ENCODE measurements at regions not wholly inside any gene's neighbourhood (a gene's known extent, or its start where the extent isn't known, plus 50 kb on each side); places are given as distances from the start of the nearest gene placed in this dataset.

GRCh38 chr2:67638146-67638545 lies 241.0 kb downstream of the ETAA1 start:
- intact Hi-C loops (cut with DNase I; ENCODE audit: low total_unique reads) (no loop called here), in situ Hi-C loops (cut with MboI; ENCODE audit: low pct_ligation_motif_present in 1 of 4, low pct_unique_long_range_greater_than_20kb in 1 of 4, low sequenced_read_pairs in 3 of 4) (no loop called here)
- no peaks in the 10 kb centered on the region for H3K9me3 ChIP-seq
- no peaks in the 10 kb centered on the region for H3K4me1 ChIP-seq
- no peak for DNase-seq
- WGBS, 2 donors (ENCODE audit: low coverage in 1 of 2) = 33 to 46% methylated on average over 2 to 3 of the region's 3 CpGs
- peaks cover 4% of the 10 kb centered on the region for H3K27me3 ChIP-seq
- no peaks in the 10 kb centered on the region for H3K36me3 ChIP-seq
- no peak overlapping the region for H3K27ac ChIP-seq
- H3K4me3 ChIP-seq = no peak overlapping the region
- TF ChIP-seq POLR2AphosphoS5 (IDR thresholded peaks at IDR 0.05) (no peak), POLR2A (IDR thresholded peaks at IDR 0.05) (no peak), EP300 (IDR thresholded peaks at IDR 0.05; ENCODE audit: low read depth) (no peak), CTCF (IDR thresholded peaks at IDR 0.05) (no peak)

- no peaks in the 10 kb centered on the region for H3K36me3 ChIP-seq
- DNase-seq = no peak
- H3K4me3 ChIP-seq = no peak overlapping the region
- in situ Hi-C loops (cut with MboI; ENCODE audit: low pct_ligation_motif_present in 1 of 4, low pct_unique_long_range_greater_than_20kb in 1 of 4, low sequenced_read_pairs in 3 of 4) = no loop called here
- no peaks in the 10 kb centered on the region for H3K9me3 ChIP-seq
- H3K27me3 ChIP-seq = peaks cover 4% of the 10 kb centered on the region
- peaks cover 0 to 6% (median 2%) of the 10 kb centered on the region in 4 donors for H3K4me1 ChIP-seq
- TF ChIP-seq EP300 (IDR thresholded peaks at IDR 0.05; ENCODE audit: low read depth) (no peak), POLR2A (IDR thresholded peaks at IDR 0.05) (no peak), CTCF (IDR thresholded peaks at IDR 0.05) (no peak), POLR2AphosphoS5 (IDR thresholded peaks at IDR 0.05) (no peak)
- intact Hi-C loops (cut with DNase I; ENCODE audit: low total_unique reads) = loop anchor here (10.0 kb wide), 1 partner anchor 1207 kb away; the partner anchor contains the start of gene MEIS1
- H3K27ac ChIP-seq = no peak overlapping the region
- 41 to 47% methylated on average over 3 of the region's 3 CpGs for WGBS, 2 donors (ENCODE audit: low coverage in 1 of 2)
These were observed 244.3 kb downstream of the ETAA1 start for GRCh38 chr2:67641312-67642045.

GRCh38 chr2:67642046-67642382 lies 244.9 kb downstream of the ETAA1 start:
- H3K4me3 ChIP-seq = no peak overlapping the region
- intact Hi-C loops (cut with DNase I; ENCODE audit: low total_unique reads) (loop anchor here (10.0 kb wide), 1 partner anchor 1207 kb away; the partner anchor contains the start of gene MEIS1), in situ Hi-C loops (cut with MboI; ENCODE audit: low pct_ligation_motif_present in 1 of 4, low pct_unique_long_range_greater_than_20kb in 1 of 4, low sequenced_read_pairs in 3 of 4) (no loop called here)
- H3K36me3 ChIP-seq = no peaks in the 10 kb centered on the region
- WGBS, 2 donors (ENCODE audit: low coverage in 1 of 2) = 45 to 51% methylated on average over 4 of the region's 4 CpGs
- H3K9me3 ChIP-seq = no peaks in the 10 kb centered on the region
- H3K27ac ChIP-seq = no peak overlapping the region
- peaks cover 4% of the 10 kb centered on the region for H3K27me3 ChIP-seq
- DNase-seq = no peak
- TF ChIP-seq EP300 (IDR thresholded peaks at IDR 0.05; ENCODE audit: low read depth) = no peak
- TF ChIP-seq CTCF (IDR thresholded peaks at IDR 0.05) = no peak
- TF ChIP-seq POLR2AphosphoS5 (IDR thresholded peaks at IDR 0.05) = no peak
- no peak for TF ChIP-seq POLR2A (IDR thresholded peaks at IDR 0.05)
- H3K4me1 ChIP-seq = peaks cover 0 to 6% (median 2%) of the 10 kb centered on the region in 4 donors

- H3K4me1 ChIP-seq = peaks cover 0 to 6% (median 2%) of the 10 kb centered on the region in 4 donors
- in situ Hi-C loops (cut with MboI; ENCODE audit: low pct_ligation_motif_present in 1 of 4, low pct_unique_long_range_greater_than_20kb in 1 of 4, low sequenced_read_pairs in 3 of 4) = no loop called here
- H3K27me3 ChIP-seq = peaks cover 4% of the 10 kb centered on the region
- H3K36me3 ChIP-seq = no peaks in the 10 kb centered on the region
- DNase-seq = no peak
- no peak overlapping the region for H3K4me3 ChIP-seq
- TF ChIP-seq POLR2A (IDR thresholded peaks at IDR 0.05) (no peak), CTCF (IDR thresholded peaks at IDR 0.05) (no peak), POLR2AphosphoS5 (IDR thresholded peaks at IDR 0.05) (no peak), EP300 (IDR thresholded peaks at IDR 0.05; ENCODE audit: low read depth) (no peak)
- H3K9me3 ChIP-seq = no peaks in the 10 kb centered on the region
- intact Hi-C loops (cut with DNase I; ENCODE audit: low total_unique reads) = loop anchor here (10.0 kb wide), 1 partner anchor 1208 kb away; the partner anchor contains the start of gene MEIS1
- 67 to 75% methylated on average over 1 to 2 of the region's 2 CpGs for WGBS, 2 donors (ENCODE audit: low coverage in 1 of 2)
- no peak overlapping the region for H3K27ac ChIP-seq
These were observed 245.8 kb downstream of the ETAA1 start for GRCh38 chr2:67642961-67643360.

All from transverse colon (tissue), 4 donors.